Cerebellar nuclear complex (tissue), 1 donor: ENCODE measurements at regions not wholly inside any gene's neighbourhood (a gene's known extent, or its start where the extent isn't known, plus 50 kb on each side); places are given as distances from the start of the nearest gene placed in this dataset.

Source experiments
- DNase-seq, 2 experiments: peaks; one replicate each; lab custom pipeline; 2025; lab: John Stamatoyannopoulos, UW

GRCh38 chr6:23367311-23367710, 758.7 kb upstream of the NRSN1 start:
- no peak for DNase-seq

- DNase-seq, result no peak
Observed at GRCh38 chr6:23368557-23368956, 757.5 kb upstream of the NRSN1 start.

GRCh38 chr6:23370051-23370450, 756.0 kb upstream of the NRSN1 start:
- DNase-seq, result no peak

- no peak for DNase-seq
Observed at GRCh38 chr6:23371132-23371915, 754.7 kb upstream of the NRSN1 start.

GRCh38 chr6:23377830-23378229, 748.2 kb upstream of the NRSN1 start:
- no peak for DNase-seq

GRCh38 chr6:23380465-23380864, 745.5 kb upstream of the NRSN1 start:
- no peak for DNase-seq

- no peak for DNase-seq
Observed at GRCh38 chr6:23388086-23388783, 737.8 kb upstream of the NRSN1 start.

GRCh38 chr6:23389386-23389785, 736.6 kb upstream of the NRSN1 start:
- DNase-seq, result no peak

GRCh38 chr6:23390221-23390620, 735.8 kb upstream of the NRSN1 start:
- DNase-seq, result no peak

- no peak for DNase-seq
Observed at GRCh38 chr6:23394681-23395080, 731.3 kb upstream of the NRSN1 start.

GRCh38 chr6:23395381-23395780, 730.6 kb upstream of the NRSN1 start:
- DNase-seq, result no peak

GRCh38 chr6:23396949-23397348, 729.1 kb upstream of the NRSN1 start:
- no peak for DNase-seq

GRCh38 chr6:23403460-23403859, 722.6 kb upstream of the NRSN1 start:
- DNase-seq, result no peak

- no peak for DNase-seq
Observed at GRCh38 chr6:23409531-23409930, 716.5 kb upstream of the NRSN1 start.

- no peak for DNase-seq
Observed at GRCh38 chr6:23410439-23410838, 715.6 kb upstream of the NRSN1 start.

- no peak for DNase-seq
Observed at GRCh38 chr6:23412770-23413169, 713.2 kb upstream of the NRSN1 start.

- DNase-seq, result no peak
Observed at GRCh38 chr6:23413327-23414050, 712.5 kb upstream of the NRSN1 start.

GRCh38 chr6:23414051-23414445, 712.0 kb upstream of the NRSN1 start:
- DNase-seq, result no peak

GRCh38 chr6:23414922-23415321, 711.1 kb upstream of the NRSN1 start:
- no peak for DNase-seq

GRCh38 chr6:23415819-23416427, 710.1 kb upstream of the NRSN1 start:
- DNase-seq, result no peak

- no peak for DNase-seq
Observed at GRCh38 chr6:23417133-23417532, 708.9 kb upstream of the NRSN1 start.

- no peak for DNase-seq
Observed at GRCh38 chr6:23418095-23418494, 707.9 kb upstream of the NRSN1 start.
